ENCODE measurements at regions not wholly inside any gene's neighbourhood (a gene's known extent, or its start where the extent isn't known, plus 50 kb on each side); places are given as distances from the start of the nearest gene placed in this dataset.

- no peak for FAIRE-seq
- DNase-seq (ENCODE audit: extremely low spot score, insufficient read length, low read depth) = no peak
Observed at GRCh38 chr7:124375391-124375790, 342.5 kb upstream of the TMEM229A start.

- no peak for FAIRE-seq
- DNase-seq (ENCODE audit: extremely low spot score, insufficient read length, low read depth) = no peak
Observed at GRCh38 chr7:124369310-124369709, 336.4 kb upstream of the TMEM229A start.

GRCh38 chr7:124366118-124366517 is 333.3 kb upstream of the TMEM229A start:
- DNase-seq (ENCODE audit: extremely low spot score, insufficient read length, low read depth) (no peak), FAIRE-seq (no peak)

GRCh38 chr7:124364283-124364682 is 331.4 kb upstream of the TMEM229A start:
- DNase-seq (ENCODE audit: extremely low spot score, insufficient read length, low read depth) (no peak), FAIRE-seq (no peak)

DNA sequence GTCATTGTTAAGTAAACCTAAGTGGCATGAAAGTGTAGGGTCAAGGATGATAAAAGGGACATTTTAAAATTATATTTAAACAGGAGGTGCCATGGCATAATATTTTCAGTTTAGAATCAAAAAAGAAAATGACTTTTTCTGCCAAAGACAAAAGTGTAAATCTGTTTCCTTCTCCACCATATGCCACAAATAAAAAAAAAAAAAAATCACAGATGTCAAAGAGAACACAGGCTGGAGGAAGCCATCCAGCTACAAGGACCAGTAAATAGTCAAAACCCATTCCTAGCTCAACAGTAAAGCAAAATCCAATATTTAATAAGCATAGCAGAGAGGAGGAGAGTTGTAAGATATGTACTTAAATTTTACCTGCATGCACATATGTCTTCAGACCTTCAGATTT is 321.3 kb upstream of the TMEM229A start:
- FAIRE-seq (no peak), DNase-seq (ENCODE audit: extremely low spot score, insufficient read length, low read depth) (no peak)

GRCh38 chr7:124351950-124352349 is 319.1 kb upstream of the TMEM229A start:
- DNase-seq (ENCODE audit: extremely low spot score, insufficient read length, low read depth) (no peak), FAIRE-seq (no peak)

GRCh38 chr7:124349443-124349842 is 316.6 kb upstream of the TMEM229A start:
- DNase-seq (ENCODE audit: extremely low spot score, insufficient read length, low read depth) (no peak), FAIRE-seq (no peak)

DNA sequence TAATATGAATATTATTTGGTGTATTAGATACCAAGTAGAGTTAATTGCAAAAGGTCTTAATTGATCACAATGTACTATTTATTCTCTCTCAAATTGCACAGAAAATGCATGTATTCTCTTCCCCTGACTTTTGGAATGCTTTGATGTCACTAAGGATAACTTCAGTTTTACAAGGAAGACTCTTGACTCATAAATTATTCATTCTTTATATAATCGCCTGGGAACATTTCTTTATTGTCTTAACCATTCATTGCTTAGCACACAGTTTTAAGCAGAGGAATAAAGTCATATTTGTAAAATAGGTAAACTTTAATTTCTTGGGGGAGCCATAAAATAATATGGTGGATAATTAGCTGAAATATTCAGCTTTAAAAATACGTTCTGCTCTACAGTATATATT is 306.0 kb upstream of the TMEM229A start:
- DNase-seq (ENCODE audit: extremely low spot score, insufficient read length, low read depth) (no peak), FAIRE-seq (no peak)

DNA sequence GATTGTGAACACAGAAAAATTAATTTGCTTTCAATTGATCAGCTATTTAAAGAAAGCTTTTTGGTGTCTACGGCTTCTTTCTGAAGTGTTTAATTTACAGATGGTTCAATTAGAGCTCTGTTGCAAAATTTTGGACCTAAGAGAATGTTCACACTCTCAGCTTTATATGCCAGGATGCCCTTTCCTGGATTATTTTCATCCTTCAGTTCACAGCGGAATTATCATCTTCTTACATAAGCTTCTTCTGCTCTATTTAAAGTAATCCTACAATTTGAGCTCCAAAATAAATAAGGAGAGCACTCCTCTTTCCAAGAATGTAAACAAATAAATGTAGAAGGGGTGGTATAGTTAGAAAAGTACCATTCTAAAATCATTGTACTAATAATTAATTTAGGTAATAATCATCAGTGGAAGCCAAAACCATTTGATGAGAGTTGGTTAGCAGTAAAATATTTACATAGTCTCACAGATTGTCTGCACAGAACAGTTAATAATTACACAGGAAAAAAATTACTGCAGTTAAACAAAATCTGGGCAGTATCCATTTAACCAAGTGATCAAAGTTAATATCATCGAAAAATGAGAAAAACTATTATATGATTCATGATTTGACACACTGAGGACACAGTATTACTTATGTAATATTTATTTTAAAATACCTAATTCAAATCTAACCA is 298.0 kb upstream of the TMEM229A start:
- no peak for FAIRE-seq
- no peak for DNase-seq (ENCODE audit: extremely low spot score, insufficient read length, low read depth)

GRCh38 chr7:124328774-124329173 is 295.9 kb upstream of the TMEM229A start:
- FAIRE-seq (no peak), DNase-seq (ENCODE audit: extremely low spot score, insufficient read length, low read depth) (no peak)

GRCh38 chr7:124324262-124324661 is 291.4 kb upstream of the TMEM229A start:
- no peak for FAIRE-seq
- no peak for DNase-seq (ENCODE audit: extremely low spot score, insufficient read length, low read depth)

- DNase-seq (ENCODE audit: extremely low spot score, insufficient read length, low read depth) = no peak
- FAIRE-seq = no peak
Observed at GRCh38 chr7:124323597-124323996, 290.7 kb upstream of the TMEM229A start.

DNA sequence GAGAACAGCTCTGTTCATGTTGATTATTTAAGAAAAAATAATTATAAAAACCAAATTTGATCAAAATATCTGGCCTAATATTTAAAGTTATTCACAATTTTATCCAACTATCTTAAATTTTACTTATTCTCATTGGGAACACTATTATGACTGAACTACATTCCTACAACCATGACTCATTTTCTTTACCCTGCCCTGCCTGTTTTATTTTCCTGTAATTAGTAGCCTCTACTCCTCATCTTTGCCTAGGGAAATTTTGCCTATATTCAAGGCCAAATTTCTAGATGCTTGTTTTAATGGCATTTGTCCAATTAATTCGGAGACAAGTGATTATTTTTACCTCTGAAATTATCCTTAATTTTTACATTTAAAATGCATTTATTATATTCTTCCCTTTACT is 289.7 kb upstream of the TMEM229A start:
- DNase-seq (ENCODE audit: extremely low spot score, insufficient read length, low read depth) = no peak
- no peak for FAIRE-seq

GRCh38 chr7:124318721-124319450 is 286.0 kb upstream of the TMEM229A start:
- no peak for DNase-seq (ENCODE audit: extremely low spot score, insufficient read length, low read depth)
- FAIRE-seq = no peak

DNA sequence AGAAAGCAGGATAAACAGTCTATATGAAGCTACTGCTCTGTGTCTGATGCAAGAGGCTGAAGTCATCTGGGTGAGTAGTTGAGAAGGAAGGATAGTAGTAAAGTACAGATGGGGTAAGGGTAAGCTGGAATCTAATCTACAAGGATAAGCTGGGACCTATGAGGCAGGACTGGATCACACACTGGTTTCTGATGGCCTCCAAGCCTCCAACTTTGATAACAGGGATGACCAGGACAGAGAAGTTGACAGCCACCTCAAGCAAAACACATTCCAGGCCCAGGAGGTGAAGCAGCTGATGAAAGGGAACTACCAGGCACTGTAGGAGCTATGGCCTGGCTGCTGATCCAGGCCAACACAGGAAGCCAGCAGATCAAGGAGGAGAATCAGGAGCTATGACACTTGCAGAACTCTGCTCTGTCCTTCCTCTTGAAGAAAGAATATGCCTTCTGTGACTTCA is 278.1 kb upstream of the TMEM229A start:
- FAIRE-seq = no peak
- no peak for DNase-seq (ENCODE audit: extremely low spot score, insufficient read length, low read depth)

DNA sequence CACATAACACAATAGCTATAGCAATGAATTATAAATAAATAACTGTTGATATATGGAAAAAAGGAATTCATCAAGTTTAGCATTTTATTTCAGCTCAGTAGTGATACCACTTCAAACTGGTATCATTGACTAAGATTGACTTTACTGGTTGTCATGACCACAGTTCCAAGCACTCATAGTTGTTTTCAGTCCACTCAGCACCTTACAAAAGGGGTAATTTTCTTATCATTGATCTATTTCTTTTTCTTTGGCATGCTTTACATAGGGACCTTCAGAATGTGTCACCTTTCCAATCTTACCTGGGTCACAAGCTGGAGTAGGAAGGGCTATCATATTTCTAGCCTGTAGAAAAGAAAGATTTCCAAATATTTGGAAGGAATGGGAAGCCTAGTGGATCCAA is 275.5 kb upstream of the TMEM229A start:
- FAIRE-seq (no peak), DNase-seq (ENCODE audit: extremely low spot score, insufficient read length, low read depth) (no peak)

- FAIRE-seq = no peak
- DNase-seq (ENCODE audit: extremely low spot score, insufficient read length, low read depth) = no peak
Observed at GRCh38 chr7:124295289-124295688, 262.4 kb upstream of the TMEM229A start.

DNA sequence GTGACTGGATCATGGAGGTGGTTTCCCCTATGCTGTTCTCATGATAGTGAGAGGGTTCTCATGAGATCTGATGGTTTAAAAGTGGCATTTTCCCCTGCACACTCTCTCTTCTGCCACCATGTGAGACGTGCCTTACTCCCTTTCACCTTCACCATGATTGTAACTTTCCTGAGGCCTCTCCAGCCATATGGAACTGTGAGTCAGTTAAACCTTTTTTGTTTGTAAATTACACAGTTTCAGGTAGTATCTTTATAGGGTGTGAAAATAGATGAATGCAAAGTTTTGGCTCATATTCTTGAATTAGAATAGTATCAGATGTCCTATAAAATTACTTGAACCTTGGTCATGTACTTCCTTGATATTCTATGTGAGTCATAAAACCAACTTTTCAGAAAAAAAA is 252.1 kb upstream of the TMEM229A start:
- no peak for FAIRE-seq
- no peak for DNase-seq (ENCODE audit: extremely low spot score, insufficient read length, low read depth)

DNA sequence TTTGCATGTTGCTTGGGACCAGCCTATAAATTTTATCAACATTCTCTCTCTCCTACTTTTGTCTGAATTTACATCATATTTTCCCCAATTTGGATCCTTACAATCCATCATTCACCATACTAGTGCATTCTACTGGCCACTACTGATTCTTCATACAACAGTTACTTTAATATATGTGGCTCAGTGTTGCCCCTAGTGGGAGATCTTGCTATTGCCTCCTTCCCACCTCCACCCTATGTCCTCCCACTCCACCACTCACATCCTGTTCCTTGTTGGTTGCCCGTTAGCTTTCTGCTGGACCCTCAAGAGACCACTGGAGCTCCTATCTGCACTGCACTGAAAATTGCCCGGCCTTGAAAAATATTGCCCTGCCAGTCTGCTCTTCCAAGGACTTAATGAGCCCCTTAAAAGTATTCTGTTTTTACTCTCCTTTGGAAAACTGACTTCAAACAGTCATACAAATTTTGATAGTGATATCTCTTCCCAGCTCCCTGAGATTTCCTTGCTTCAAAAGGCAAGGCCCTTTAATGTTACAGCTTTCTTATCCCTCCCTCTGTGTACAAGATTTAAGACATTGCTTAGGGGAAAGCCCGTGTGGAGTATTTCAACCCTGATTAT is 243.2 kb upstream of the TMEM229A start:
- FAIRE-seq = peak; percentile 59
- DNase-seq (ENCODE audit: extremely low spot score, insufficient read length, low read depth) = no peak

DNA sequence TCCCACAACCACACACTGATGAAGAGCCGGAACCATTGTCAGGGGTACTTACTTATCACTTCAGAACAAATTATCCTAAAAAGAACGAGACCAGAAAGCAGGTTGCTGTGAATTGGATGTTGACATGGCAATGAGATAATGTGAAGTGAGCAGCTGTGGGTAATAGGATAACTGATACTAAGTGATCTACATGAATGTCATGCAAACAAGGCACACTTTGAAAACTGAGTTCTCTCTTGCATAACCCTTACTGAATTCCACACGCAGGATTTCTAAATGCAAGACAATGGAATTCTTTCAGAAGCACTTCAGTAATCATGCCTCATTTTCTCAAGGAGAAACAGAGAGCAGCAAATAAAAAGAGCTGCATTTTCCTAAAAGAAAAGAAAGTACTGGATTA is 242.5 kb upstream of the TMEM229A start:
- DNase-seq (ENCODE audit: extremely low spot score, insufficient read length, low read depth) (no peak), FAIRE-seq (no peak)

DNA sequence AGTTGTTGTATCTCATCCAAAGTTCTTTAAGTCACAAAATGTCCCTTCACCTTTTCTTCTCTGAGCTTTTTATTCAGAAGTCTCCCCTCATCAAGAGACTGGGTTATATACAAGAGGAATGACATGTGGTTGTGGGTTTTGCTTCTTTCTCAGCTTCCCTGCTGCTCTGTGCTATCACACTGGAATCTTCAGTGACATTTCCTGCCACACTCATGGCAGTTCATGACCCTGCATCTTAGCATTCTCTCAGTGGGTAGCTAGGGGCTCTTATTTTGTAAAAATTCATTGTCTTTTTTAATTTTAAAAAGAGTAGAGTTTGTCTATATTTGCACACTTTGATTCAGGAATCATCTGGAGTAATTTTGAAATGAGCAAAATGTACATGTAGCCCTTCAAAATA is 236.9 kb upstream of the TMEM229A start:
- DNase-seq (ENCODE audit: extremely low spot score, insufficient read length, low read depth) = no peak
- no peak for FAIRE-seq

Data from GM18507 (cell line).